ENCODE measurements at regions not wholly inside any gene's neighbourhood (a gene's known extent, or its start where the extent isn't known, plus 50 kb on each side); places are given as distances from the start of the nearest gene placed in this dataset.
"Not testable (repeated sequence)": the region's sequence is repeated elsewhere in the genome, so short reads cannot be mapped to it uniquely, and the experiment has no call there.

DNA sequence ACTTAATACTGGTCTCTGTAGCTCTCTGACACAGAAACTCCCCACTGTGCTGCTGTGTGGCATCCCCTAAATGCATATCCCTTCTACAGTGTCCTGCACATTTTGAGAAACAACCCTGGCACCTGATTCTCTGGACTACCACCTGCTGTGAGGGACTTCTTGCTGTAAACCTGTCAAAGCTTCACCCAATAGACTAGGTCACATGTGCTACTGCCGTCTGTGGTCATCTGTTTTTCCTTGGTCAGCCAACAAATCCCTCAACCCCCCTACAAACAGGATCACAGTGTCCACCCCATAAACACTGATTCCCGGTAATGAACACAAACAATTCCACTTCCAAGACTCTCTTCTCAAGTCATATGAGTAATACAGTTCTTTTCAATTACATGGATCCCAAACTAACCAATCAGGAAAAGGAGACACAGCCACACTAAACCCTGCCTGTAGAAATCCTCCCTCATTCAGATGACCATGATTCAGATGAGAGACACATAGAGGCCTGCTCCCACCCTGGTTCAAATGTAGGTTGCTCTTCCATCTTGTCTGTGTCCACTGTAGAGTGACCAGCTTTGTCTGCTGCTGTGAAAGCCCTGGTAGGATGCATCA is 1157.4 kb downstream of the RPIA start:
- H3K27me3 ChIP-seq (ENCODE audit: control insufficient read depth in 2 of 2, insufficient read depth in 1 of 2, low read length in 1 of 2), result no peaks in the 10 kb centered on the region
- no peaks in the 10 kb centered on the region for H3K4me1 ChIP-seq (ENCODE audit: control insufficient read depth in 2 of 2, insufficient read depth in 2 of 2, low read length in 2 of 2)
- H3K27ac ChIP-seq (ENCODE audit: low read depth in 1 of 2, low read length in 1 of 2), result no peak overlapping the region
- no peak overlapping the region for H3K4me3 ChIP-seq (ENCODE audit: low read length in 2 of 2)
- H3K36me3 ChIP-seq (ENCODE audit: control insufficient read depth in 2 of 2, insufficient read depth in 2 of 2, low read length in 1 of 2), result no peaks in the 10 kb centered on the region
- no peak for DNase-seq (ENCODE audit: low read depth in 6 of 9, low spot score in 9 of 9)
- H3K9me3 ChIP-seq (ENCODE audit: control insufficient read depth in 2 of 2, insufficient read depth in 1 of 2, low read length in 1 of 2), result no peaks in the 10 kb centered on the region
- 46% methylated on average over 2 of the region's 2 CpGs for WGBS

DNA sequence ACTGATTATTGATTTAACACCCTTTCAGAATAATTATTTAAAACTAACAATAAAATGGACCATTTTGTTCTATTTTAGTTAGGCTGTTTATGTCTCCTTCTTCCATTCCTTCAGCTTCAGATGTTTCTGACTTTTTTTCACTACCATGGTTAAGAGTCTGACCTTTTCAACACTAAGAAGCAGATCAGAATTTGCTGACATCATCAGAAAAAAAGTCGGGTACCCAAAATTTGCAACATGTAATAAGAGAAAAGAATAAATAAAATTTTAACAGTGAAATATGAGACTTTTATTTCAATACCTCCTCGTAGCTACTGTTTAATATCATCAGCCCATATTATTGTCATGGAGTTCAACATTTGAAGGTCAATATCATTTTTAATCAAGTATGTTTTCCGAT is 1158.3 kb downstream of the RPIA start:
- Histone ChIP-seq H3K36me3 (ENCODE audit: control insufficient read depth in 2 of 2, insufficient read depth in 2 of 2, low read length in 1 of 2) (no peaks in the 10 kb centered on the region), H3K27ac (ENCODE audit: low read depth in 1 of 2, low read length in 1 of 2) (no peak overlapping the region), H3K9me3 (ENCODE audit: control insufficient read depth in 2 of 2, insufficient read depth in 1 of 2, low read length in 1 of 2) (no peaks in the 10 kb centered on the region), H3K4me1 (ENCODE audit: control insufficient read depth in 2 of 2, insufficient read depth in 2 of 2, low read length in 2 of 2) (no peaks in the 10 kb centered on the region), H3K4me3 (ENCODE audit: low read length in 2 of 2) (no peak overlapping the region), H3K27me3 (ENCODE audit: control insufficient read depth in 2 of 2, insufficient read depth in 1 of 2, low read length in 1 of 2) (no peaks in the 10 kb centered on the region)
- 87% methylated on average over 3 of the region's 3 CpGs for WGBS
- no peak for DNase-seq (ENCODE audit: low read depth in 6 of 9, low spot score in 9 of 9)

DNA sequence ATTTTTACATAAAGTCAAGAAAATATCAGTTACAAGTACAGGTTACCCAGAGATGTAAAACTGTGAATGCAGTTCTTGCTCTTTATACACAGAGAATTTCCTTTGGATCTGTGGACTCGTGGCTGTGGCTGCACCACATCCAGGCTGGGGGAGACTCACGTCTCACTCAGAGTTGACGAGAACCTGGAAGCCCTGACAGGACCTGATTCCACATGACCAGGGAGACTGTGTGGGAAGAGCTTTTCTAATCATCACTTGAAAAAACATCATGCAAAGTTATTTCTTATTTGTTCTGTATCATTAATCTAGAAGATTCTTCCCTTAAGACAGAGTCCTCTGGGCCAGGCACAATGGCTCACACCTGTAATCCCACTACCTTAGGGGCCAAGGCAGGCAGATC is 1159.0 kb downstream of the RPIA start:
- Histone ChIP-seq H3K4me3 (ENCODE audit: low read length in 2 of 2) (no peak overlapping the region), H3K36me3 (ENCODE audit: control insufficient read depth in 2 of 2, insufficient read depth in 2 of 2, low read length in 1 of 2) (no peaks in the 10 kb centered on the region), H3K27ac (ENCODE audit: low read depth in 1 of 2, low read length in 1 of 2) (no peak overlapping the region), H3K27me3 (ENCODE audit: control insufficient read depth in 2 of 2, insufficient read depth in 1 of 2, low read length in 1 of 2) (no peaks in the 10 kb centered on the region), H3K9me3 (ENCODE audit: control insufficient read depth in 2 of 2, insufficient read depth in 1 of 2, low read length in 1 of 2) (no peaks in the 10 kb centered on the region), H3K4me1 (ENCODE audit: control insufficient read depth in 2 of 2, insufficient read depth in 2 of 2, low read length in 2 of 2) (no peaks in the 10 kb centered on the region)
- DNase-seq (ENCODE audit: low read depth in 6 of 9, low spot score in 9 of 9), result no peak
- 81% methylated on average over 3 of the region's 3 CpGs for WGBS

DNA sequence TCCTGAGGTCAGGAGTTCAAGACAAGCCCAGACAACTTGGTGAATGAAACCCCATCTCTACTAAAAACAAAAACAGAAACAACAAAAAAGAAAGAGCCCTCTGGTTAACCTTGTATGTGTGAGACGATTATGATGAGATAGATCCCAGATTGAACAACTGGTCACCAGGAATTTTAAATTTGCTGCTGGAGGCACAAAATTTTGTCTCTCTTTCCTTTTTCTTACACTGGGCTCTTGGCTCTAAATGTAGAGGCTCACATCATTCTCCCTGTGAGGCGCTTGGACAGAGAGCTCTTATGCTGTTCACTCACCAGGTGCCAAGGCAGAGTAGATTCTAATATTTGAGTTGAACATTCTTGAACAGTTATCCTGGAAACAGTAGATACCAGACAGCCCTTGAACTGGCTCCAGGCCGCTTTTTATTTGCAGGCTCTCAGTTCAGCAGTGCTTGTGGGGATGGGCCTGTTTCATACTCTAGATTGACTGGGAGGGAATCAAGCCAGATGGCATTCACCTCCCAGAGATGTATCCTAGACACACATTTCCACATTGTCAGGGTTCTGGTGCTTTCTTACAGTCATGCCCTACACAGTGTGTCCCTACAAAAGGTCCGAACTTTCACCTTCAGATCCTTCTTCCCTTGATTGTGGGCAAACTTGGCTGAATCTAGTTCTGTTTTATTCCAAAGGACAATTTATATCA is 1159.6 kb downstream of the RPIA start:
- no peaks in the 10 kb centered on the region for H3K27me3 ChIP-seq (ENCODE audit: control insufficient read depth in 2 of 2, insufficient read depth in 1 of 2, low read length in 1 of 2)
- H3K4me1 ChIP-seq (ENCODE audit: control insufficient read depth in 2 of 2, insufficient read depth in 2 of 2, low read length in 2 of 2), result no peaks in the 10 kb centered on the region
- H3K9me3 ChIP-seq (ENCODE audit: control insufficient read depth in 2 of 2, insufficient read depth in 1 of 2, low read length in 1 of 2), result no peaks in the 10 kb centered on the region
- H3K36me3 ChIP-seq (ENCODE audit: control insufficient read depth in 2 of 2, insufficient read depth in 2 of 2, low read length in 1 of 2), result no peaks in the 10 kb centered on the region
- no peak overlapping the region for H3K4me3 ChIP-seq (ENCODE audit: low read length in 2 of 2)
- H3K27ac ChIP-seq (ENCODE audit: low read depth in 1 of 2, low read length in 1 of 2), result no peak overlapping the region
- WGBS, result 93% methylated on average over 4 of the region's 4 CpGs
- DNase-seq (ENCODE audit: low read depth in 6 of 9, low spot score in 9 of 9), result no peak

DNA sequence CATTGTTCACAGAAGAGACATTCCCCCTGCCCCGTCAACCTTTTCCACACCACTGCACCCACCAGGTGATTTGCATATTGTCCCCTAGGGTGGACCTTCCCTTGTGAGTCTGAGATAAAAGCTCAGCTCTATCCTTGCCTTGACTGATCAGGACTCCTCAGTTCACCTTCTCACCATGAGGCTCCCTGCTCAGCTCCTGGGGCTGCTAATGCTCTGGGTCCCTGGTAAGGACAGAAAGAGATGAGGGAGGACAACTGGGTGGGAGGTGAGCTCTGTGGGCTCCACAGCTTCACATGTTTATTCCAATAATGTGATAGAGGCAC is 1160.1 kb downstream of the RPIA start:
- DNase-seq (ENCODE audit: low read depth in 6 of 9, low spot score in 9 of 9), result no peak
- H3K4me1 ChIP-seq (ENCODE audit: control insufficient read depth in 2 of 2, insufficient read depth in 2 of 2, low read length in 2 of 2), result no peaks in the 10 kb centered on the region
- H3K27ac ChIP-seq (ENCODE audit: low read depth in 1 of 2, low read length in 1 of 2), result no peak overlapping the region
- 93% methylated on average over 1 of the region's 1 CpG for whole genome bisulfite sequencing
- H3K4me3 ChIP-seq (ENCODE audit: low read length in 2 of 2), result no peak overlapping the region
- H3K27me3 ChIP-seq (ENCODE audit: control insufficient read depth in 2 of 2, insufficient read depth in 1 of 2, low read length in 1 of 2), result no peaks in the 10 kb centered on the region
- H3K9me3 ChIP-seq (ENCODE audit: control insufficient read depth in 2 of 2, insufficient read depth in 1 of 2, low read length in 1 of 2), result no peaks in the 10 kb centered on the region
- H3K36me3 ChIP-seq (ENCODE audit: control insufficient read depth in 2 of 2, insufficient read depth in 2 of 2, low read length in 1 of 2), result no peaks in the 10 kb centered on the region

DNA sequence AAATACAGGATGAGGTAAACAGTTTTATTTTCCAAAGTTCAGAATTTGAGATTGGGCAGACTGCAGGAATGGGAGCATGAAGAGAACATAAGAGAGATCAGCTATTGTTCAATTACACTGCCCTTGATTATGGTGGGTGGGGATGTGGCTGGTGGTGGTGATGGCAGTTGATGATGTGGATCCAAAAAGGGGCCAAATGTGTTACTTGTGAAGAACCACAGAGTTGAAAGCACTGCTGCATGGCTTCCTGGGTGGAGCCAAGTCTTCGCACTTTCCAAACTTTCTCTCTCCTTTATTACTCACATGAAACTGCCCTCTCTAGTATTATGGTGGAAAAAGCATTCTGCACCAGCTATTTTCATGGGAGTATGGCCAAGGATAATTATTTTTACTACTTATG is 1162.0 kb downstream of the RPIA start:
- no CpG with 5 or more reads among the region's 1 CpG for WGBS
- H3K36me3 ChIP-seq (ENCODE audit: control insufficient read depth in 2 of 2, insufficient read depth in 2 of 2, low read length in 1 of 2); DNase-seq (ENCODE audit: low read depth in 6 of 9, low spot score in 9 of 9): not testable (repeated sequence)

DNA sequence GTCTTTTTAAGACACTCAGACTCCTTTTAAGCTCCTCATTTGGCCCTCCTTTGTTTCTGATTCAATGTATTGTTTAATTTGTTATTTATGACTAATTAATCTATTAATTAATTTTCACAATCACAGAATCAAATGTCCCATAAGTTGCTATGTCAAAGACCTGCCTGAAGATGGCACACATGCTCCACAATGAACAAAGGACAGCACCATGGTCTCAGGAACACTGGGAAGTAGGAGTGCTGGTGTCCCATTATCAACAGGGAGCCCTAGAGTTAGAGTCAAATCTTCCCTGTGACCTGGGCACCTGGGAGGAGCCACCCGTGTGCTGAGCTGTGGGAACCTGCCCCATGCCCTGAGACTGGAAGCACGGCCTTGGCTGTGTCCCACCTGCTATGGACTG is 1164.3 kb downstream of the RPIA start:
- not testable (repeated sequence) for H3K4me3 ChIP-seq (ENCODE audit: low read length in 2 of 2); H3K36me3 ChIP-seq (ENCODE audit: control insufficient read depth in 2 of 2, insufficient read depth in 2 of 2, low read length in 1 of 2); DNase-seq (ENCODE audit: low read depth in 6 of 9, low spot score in 9 of 9); H3K27ac ChIP-seq (ENCODE audit: low read depth in 1 of 2, low read length in 1 of 2); H3K4me1 ChIP-seq (ENCODE audit: control insufficient read depth in 2 of 2, insufficient read depth in 2 of 2, low read length in 2 of 2); H3K27me3 ChIP-seq (ENCODE audit: control insufficient read depth in 2 of 2, insufficient read depth in 1 of 2, low read length in 1 of 2); H3K9me3 ChIP-seq (ENCODE audit: control insufficient read depth in 2 of 2, insufficient read depth in 1 of 2, low read length in 1 of 2)
- WGBS, result no CpG with 5 or more reads among the region's 2 CpGs

More for the DNA sequence above, 1162.0 kb downstream of the RPIA start:
- H3K27ac ChIP-seq (ENCODE audit: low read depth in 1 of 2, low read length in 1 of 2); H3K4me3 ChIP-seq (ENCODE audit: low read length in 2 of 2); H3K9me3 ChIP-seq (ENCODE audit: control insufficient read depth in 2 of 2, insufficient read depth in 1 of 2, low read length in 1 of 2); H3K4me1 ChIP-seq (ENCODE audit: control insufficient read depth in 2 of 2, insufficient read depth in 2 of 2, low read length in 2 of 2); H3K27me3 ChIP-seq (ENCODE audit: control insufficient read depth in 2 of 2, insufficient read depth in 1 of 2, low read length in 1 of 2): not testable (repeated sequence)

DNA sequence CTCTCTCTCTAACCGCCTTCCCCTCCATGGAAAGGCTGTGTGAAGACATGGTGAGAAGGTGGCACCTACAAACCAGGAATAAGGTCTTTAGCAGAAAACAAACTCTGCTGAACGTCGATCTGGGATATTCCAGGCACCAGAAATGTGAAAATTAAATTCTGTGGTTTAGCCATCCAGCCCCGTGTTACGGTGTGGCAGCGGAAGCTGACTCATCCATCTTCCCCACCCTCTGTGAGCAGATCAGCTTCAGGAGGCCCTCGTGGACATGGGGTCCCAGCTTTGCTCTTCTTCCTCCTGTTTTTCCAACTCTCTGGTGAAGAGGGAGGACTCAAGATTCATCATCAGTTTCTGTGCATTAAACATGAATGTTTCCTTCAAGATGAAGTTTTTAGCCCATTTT is 1164.8 kb downstream of the RPIA start:
- DNase-seq (ENCODE audit: low read depth in 6 of 9, low spot score in 9 of 9); H3K4me3 ChIP-seq (ENCODE audit: low read length in 2 of 2); H3K36me3 ChIP-seq (ENCODE audit: control insufficient read depth in 2 of 2, insufficient read depth in 2 of 2, low read length in 1 of 2); H3K9me3 ChIP-seq (ENCODE audit: control insufficient read depth in 2 of 2, insufficient read depth in 1 of 2, low read length in 1 of 2); H3K27ac ChIP-seq (ENCODE audit: low read depth in 1 of 2, low read length in 1 of 2); H3K4me1 ChIP-seq (ENCODE audit: control insufficient read depth in 2 of 2, insufficient read depth in 2 of 2, low read length in 2 of 2); H3K27me3 ChIP-seq (ENCODE audit: control insufficient read depth in 2 of 2, insufficient read depth in 1 of 2, low read length in 1 of 2): not testable (repeated sequence)
- WGBS, result 4% methylated on average over 1 of the region's 7 CpGs

DNA sequence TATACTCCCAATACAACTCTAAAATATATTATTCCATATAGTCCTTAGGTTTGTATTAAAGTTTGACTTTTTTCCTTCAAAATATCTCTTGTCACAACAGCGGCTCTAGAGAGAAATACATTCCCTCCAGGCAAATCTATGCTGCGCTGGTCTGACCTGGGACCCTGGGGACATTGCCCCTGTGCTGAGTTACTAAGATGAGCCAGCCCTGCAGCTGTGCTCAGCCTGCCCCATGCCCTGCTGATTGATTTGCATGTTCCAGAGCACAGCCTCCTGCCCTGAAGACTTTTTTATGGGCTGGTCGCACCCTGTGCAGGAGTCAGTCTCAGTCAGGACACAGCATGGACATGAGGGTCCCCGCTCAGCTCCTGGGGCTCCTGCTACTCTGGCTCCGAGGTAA is 1170.7 kb downstream of the RPIA start:
- H3K36me3 ChIP-seq (ENCODE audit: control insufficient read depth in 2 of 2, insufficient read depth in 2 of 2, low read length in 1 of 2); H3K27ac ChIP-seq (ENCODE audit: low read depth in 1 of 2, low read length in 1 of 2); H3K4me1 ChIP-seq (ENCODE audit: control insufficient read depth in 2 of 2, insufficient read depth in 2 of 2, low read length in 2 of 2); H3K27me3 ChIP-seq (ENCODE audit: control insufficient read depth in 2 of 2, insufficient read depth in 1 of 2, low read length in 1 of 2); DNase-seq (ENCODE audit: low read depth in 6 of 9, low spot score in 9 of 9); H3K9me3 ChIP-seq (ENCODE audit: control insufficient read depth in 2 of 2, insufficient read depth in 1 of 2, low read length in 1 of 2); H3K4me3 ChIP-seq (ENCODE audit: low read length in 2 of 2): not testable (repeated sequence)
- whole genome bisulfite sequencing, result 94% methylated on average over 1 of the region's 5 CpGs
